Retinal pigment epithelial cell (primary cell): ENCODE measurements at regions not wholly inside any gene's neighbourhood (a gene's known extent, or its start where the extent isn't known, plus 50 kb on each side); places are given as distances from the start of the nearest gene placed in this dataset.

Experiments used
- DNase-seq: peaks from one replicate; pipeline ENCODE4 v3.0.0-alpha.2; 2010; ENCODE audit warnings: low read depth
- H3K4me3 ChIP-seq: 2 replicates; pipeline ENCODE4 v1.5.1; 2011; ENCODE audit warnings: mild to moderate bottlenecking, low read length, control low read depth, moderate library complexity
- TF ChIP-seq, protein P1 (sequence below): conservative IDR thresholded peaks from 2 replicates; pipeline ENCODE4 v1.5.1; 2011; ENCODE audit warnings: low read depth, low read length, control low read depth, inconsistent platforms

DNA sequence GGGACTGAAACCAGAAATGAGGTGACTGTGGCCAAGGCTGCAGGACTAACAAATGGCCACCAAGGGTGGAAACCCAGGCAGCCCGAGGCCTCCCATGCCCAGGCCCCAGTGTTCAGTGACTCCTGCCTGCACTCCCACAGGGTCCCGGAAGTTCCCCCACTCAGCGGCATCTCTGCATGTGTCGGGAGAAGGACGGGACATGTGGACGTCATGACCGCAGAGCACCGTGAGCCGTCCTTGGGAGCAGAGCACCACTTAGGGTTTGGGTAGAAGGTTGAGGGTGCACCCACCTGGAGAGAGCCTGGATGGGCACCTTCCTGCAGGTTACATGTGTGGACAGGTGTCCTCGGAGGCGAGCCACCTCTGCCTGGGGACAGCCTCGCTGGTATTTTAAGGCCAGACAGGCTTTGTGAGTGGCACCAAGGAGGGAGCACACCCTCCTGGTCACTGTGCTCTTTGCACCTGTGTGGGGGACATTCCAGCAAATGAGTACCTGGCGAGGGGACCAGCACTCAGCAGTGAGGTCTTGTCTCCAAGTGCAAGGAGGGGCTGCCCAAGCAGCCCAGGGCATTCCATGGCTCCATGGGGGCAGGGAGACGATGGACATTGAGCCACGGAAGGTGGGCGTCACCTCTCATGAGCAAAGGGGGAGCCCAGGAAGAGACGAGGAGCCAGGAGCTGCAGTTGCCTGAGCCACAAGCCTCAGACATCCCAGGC, 95.3 kb upstream of the TCERG1L start:
- H3K4me3 ChIP-seq = no peak overlapping the region
- DNase-seq = no peak
- TF ChIP-seq, protein P1, sequence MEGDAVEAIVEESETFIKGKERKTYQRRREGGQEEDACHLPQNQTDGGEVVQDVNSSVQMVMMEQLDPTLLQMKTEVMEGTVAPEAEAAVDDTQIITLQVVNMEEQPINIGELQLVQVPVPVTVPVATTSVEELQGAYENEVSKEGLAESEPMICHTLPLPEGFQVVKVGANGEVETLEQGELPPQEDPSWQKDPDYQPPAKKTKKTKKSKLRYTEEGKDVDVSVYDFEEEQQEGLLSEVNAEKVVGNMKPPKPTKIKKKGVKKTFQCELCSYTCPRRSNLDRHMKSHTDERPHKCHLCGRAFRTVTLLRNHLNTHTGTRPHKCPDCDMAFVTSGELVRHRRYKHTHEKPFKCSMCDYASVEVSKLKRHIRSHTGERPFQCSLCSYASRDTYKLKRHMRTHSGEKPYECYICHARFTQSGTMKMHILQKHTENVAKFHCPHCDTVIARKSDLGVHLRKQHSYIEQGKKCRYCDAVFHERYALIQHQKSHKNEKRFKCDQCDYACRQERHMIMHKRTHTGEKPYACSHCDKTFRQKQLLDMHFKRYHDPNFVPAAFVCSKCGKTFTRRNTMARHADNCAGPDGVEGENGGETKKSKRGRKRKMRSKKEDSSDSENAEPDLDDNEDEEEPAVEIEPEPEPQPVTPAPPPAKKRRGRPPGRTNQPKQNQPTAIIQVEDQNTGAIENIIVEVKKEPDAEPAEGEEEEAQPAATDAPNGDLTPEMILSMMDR = no peak

DNA sequence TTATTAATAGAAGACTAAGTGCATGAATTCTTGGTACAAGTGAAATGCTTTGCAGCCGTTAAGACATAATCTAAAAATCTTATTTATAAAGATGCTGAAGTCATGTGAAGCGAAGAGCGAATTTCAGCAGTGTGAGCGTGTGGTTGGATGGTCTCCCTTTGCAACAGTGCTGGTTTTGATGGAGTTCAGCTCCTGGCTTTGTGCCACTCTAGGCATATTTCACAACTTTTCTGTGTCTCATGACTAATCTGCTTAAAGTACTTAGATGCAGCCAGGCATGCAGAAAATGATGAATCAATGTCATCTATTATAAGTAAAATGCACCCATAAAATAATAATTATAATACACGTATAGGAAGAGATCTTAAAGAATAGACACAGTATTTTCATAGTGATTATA, 107.2 kb upstream of the TCERG1L start:
- H3K4me3 ChIP-seq = no peak overlapping the region
- peak; percentile 6 for DNase-seq
- TF ChIP-seq, protein P1 = no peak

DNA sequence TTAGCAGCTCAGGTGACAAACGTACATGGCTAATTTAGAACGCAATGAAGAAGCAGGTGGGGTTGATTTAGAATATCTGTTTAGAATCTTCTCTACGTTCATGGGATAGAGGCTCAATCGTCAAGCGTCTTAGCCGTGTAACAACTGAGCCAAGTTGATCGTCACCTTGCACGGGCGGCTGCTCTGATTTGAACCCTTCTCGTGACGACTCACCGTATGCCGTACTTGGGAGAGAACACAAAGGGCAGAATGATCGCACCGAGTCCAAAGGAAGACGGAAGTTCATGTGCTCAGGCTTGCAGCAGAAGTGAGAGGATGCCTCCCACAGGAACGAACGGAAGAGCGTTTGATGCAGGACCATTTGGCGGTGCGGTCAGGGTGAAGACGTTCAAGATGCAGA, 108.3 kb upstream of the TCERG1L start:
- H3K4me3 ChIP-seq = no peak overlapping the region
- TF ChIP-seq, protein P1 = no peak
- DNase-seq = no peak

DNA sequence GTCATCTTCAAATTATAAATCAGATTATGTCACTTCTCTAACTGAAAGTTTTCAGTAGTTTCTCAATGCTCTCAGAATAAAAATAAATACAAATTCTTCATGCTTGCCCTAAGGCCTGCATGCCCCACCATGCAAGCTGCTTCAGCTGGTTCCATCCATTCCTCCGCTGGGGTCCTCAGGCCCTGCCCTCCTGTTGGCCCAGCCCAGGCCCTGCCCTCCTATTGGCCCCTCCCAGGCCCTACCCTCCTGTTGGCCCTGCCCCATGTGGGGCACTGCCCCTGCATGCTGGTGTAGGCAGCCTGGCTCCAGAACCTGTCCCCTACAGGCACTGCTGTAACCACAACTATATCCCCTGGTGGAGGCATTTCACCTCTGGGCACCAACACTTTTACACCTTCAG, 109.3 kb upstream of the TCERG1L start:
- no peak for DNase-seq
- no peak overlapping the region for H3K4me3 ChIP-seq
- TF ChIP-seq, protein P1 = no peak

DNA sequence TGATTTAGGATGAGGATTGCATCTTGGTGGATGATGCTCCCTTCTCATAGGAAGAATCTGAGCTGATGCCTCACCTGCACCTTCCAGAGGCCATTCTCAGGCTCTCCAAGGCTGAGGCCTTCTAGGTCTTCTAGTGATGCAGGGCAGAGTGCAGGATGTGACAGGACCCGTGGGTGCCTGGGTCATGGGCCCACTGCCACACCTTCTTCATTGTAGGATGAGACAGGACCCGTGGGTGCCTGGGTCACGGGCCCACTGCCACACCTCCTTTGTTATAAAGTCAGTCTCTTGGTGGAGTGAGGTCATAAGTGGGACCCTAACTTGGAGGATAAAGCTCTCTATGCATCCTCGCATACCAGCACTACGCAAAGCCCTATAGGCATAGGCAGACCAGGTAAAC, 109.9 kb upstream of the TCERG1L start:
- DNase-seq = no peak
- H3K4me3 ChIP-seq = no peak overlapping the region
- TF ChIP-seq, protein P1 = no peak

DNA sequence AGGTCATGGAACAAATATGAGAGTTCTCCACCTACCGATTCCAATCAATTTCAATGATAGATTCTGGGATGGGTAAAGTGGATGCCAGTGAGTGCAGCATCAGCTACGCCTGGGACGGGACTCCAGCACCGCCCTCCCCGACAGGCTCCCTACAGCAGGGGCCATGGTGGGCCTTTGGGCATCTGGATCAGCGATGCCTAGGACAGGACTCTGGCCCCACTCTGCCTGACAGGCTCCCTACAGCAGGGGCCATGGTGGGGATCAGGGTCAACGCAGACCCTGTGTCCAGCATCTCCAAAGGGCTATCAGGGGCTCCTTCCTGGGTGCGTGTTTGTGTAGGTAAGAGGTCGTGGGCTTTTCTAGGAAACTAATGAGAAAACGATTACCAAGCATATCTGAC, 111.2 kb upstream of the TCERG1L start:
- TF ChIP-seq, protein P1 = no peak
- DNase-seq = no peak
- no peak overlapping the region for H3K4me3 ChIP-seq

DNA sequence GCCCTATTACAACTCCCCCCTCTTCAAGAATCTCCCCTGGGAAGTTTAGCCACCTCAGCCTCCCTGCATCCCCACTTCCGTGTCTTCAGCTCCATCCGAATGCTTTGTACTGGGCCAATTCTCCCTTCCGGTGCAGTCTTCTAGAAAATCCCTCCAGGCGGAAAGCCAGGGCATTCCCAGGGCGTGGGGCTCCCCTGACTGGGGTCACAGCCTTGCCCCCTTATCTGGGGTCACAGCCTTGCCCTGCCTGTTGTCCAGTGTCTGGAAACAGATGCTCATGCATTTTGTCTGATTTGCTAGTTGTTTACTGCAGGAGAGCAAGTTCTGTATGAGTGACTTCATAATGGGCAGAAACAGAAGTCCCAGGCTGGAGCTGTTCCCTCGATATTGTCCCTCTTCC, 112.5 kb upstream of the TCERG1L start:
- DNase-seq = no peak
- H3K4me3 ChIP-seq = no peak overlapping the region
- TF ChIP-seq, protein P1 = no peak
